ENCODE measurements at regions not wholly inside any gene's neighbourhood (a gene's known extent, or its start where the extent isn't known, plus 50 kb on each side); places are given as distances from the start of the nearest gene placed in this dataset.

GRCh38 chr4:177587989-177588388, 145.8 kb upstream of the AGA start:
- TF ChIP-seq CTCF (IDR thresholded peaks at IDR 0.05 in 2 of 3, conservative IDR thresholded peaks at IDR 0.05 in 1 of 3; ENCODE audit: borderline replicate concordance in 1 of 3, insufficient read depth in 1 of 3, low read depth in 2 of 3, low read length in 2 of 3), result no peak
- no peak for TF ChIP-seq POLR2A (IDR thresholded peaks at IDR 0.05; ENCODE audit: borderline replicate concordance, extremely low read depth, insufficient read depth, insufficient read length)
- TF ChIP-seq POLR2AphosphoS5 (IDR thresholded peaks at IDR 0.05; ENCODE audit: low read depth, low read length), result no peak
- TF ChIP-seq ELF1 (IDR thresholded peaks at IDR 0.05; ENCODE audit: borderline replicate concordance, low read depth), result no peak
- no peak for TF ChIP-seq YY1 (IDR thresholded peaks at IDR 0.05; ENCODE audit: extremely low read depth, insufficient replicate concordance, low read depth, low read length)
- TF ChIP-seq REST (IDR thresholded peaks at IDR 0.05; ENCODE audit: low read depth), result no peak

Data from HCT116 (cell line).